Osteocyte (in vitro differentiated cells): ENCODE measurements at regions not wholly inside any gene's neighbourhood (a gene's known extent, or its start where the extent isn't known, plus 50 kb on each side); places are given as distances from the start of the nearest gene placed in this dataset.

Source experiments
- DNase-seq: peaks from one replicate; pipeline ENCODE4 v3.0.0; 2021; ENCODE audit warnings: mixed read lengths; ENCODE audit not compliant: unreplicated experiment; ENCODE audit errors: extremely low spot score
- H3K27ac Mint-ChIP-seq: one replicate; pipeline ENCODE4 v1.8.0; 2021; ENCODE audit warnings: mild to moderate bottlenecking, mixed read lengths; ENCODE audit not compliant: unreplicated experiment
- H3K27me3 Mint-ChIP-seq: one replicate; pipeline ENCODE4 v1.8.0; 2021; ENCODE audit warnings: mixed read lengths; ENCODE audit not compliant: unreplicated experiment
- H3K36me3 Mint-ChIP-seq: one replicate; pipeline ENCODE4 v1.8.0; 2021; ENCODE audit warnings: mixed read lengths; ENCODE audit not compliant: unreplicated experiment
- H3K4me1 Mint-ChIP-seq: one replicate; pipeline ENCODE4 v1.8.0; 2021; ENCODE audit warnings: mixed read lengths; ENCODE audit not compliant: unreplicated experiment
- H3K4me3 Mint-ChIP-seq: one replicate; pipeline ENCODE4 v1.8.0; 2021; ENCODE audit warnings: mild to moderate bottlenecking, moderate library complexity, mixed read lengths; ENCODE audit not compliant: unreplicated experiment
- H3K9me3 Mint-ChIP-seq: one replicate; pipeline ENCODE4 v1.8.0; 2021; ENCODE audit warnings: mixed read lengths; ENCODE audit not compliant: unreplicated experiment
- TF ChIP-seq, protein P1 (sequence below): fragments of 200-600 bp; sonication (generic); IDR thresholded peaks from 2 replicates; pipeline ENCODE4 v1.5.0; 2021; ENCODE audit warnings: antibody characterized with exemption, mild to moderate bottlenecking, moderate library complexity

DNA sequence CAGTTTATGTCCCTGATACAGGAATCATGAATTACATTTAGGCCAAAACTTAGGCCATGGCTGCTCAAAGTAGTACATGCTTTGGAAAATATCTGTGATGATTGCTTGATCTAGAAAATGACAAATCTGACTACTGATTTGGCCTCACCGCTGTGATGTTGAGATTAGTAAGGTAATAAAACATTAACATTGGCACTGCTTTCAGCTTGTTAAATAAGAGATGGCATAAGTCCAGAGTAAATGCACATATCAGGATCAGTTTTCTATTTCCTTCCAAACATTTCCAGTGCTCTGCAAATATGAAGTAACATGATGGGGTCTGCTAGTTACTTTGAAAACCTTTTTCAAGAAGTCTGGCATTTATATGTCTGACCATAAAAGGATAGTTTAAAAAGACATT lies 687.3 kb upstream of the ACTRT1 start:
- Mint-ChIP-seq H3K4me3 (no peak overlapping the region), H3K27me3 (no peaks in the 10 kb centered on the region), H3K9me3 (peaks cover 11% of the 10 kb centered on the region), H3K27ac (no peak overlapping the region), H3K4me1 (no peaks in the 10 kb centered on the region), H3K36me3 (no peaks in the 10 kb centered on the region)
- TF ChIP-seq, protein P1, sequence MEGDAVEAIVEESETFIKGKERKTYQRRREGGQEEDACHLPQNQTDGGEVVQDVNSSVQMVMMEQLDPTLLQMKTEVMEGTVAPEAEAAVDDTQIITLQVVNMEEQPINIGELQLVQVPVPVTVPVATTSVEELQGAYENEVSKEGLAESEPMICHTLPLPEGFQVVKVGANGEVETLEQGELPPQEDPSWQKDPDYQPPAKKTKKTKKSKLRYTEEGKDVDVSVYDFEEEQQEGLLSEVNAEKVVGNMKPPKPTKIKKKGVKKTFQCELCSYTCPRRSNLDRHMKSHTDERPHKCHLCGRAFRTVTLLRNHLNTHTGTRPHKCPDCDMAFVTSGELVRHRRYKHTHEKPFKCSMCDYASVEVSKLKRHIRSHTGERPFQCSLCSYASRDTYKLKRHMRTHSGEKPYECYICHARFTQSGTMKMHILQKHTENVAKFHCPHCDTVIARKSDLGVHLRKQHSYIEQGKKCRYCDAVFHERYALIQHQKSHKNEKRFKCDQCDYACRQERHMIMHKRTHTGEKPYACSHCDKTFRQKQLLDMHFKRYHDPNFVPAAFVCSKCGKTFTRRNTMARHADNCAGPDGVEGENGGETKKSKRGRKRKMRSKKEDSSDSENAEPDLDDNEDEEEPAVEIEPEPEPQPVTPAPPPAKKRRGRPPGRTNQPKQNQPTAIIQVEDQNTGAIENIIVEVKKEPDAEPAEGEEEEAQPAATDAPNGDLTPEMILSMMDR: no peak
- no peak for DNase-seq

DNA sequence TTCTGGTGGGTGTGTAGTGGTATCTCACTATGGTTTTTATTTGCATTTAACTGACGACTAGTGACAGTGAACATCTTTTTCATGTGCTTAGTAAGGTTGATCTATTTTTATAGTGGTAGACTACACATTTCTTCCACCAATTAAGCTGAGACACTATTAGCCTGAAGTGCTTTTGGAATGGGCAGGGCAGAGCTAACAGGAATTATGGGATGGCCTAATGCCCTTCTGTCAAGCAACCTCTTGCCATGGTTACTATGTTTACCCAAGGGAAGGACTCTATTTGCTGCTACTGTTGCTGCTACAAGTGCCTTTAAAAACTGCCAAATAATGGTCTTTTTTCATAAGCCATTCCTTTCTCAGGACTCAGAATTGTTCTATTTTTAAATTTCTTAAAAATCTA lies 676.7 kb upstream of the ACTRT1 start:
- H3K36me3 Mint-ChIP-seq: no peaks in the 10 kb centered on the region
- H3K4me3 Mint-ChIP-seq: no peak overlapping the region
- H3K4me1 Mint-ChIP-seq: no peaks in the 10 kb centered on the region
- TF ChIP-seq, protein P1: no peak
- no peak overlapping the region for H3K27ac Mint-ChIP-seq
- peaks cover 26% of the 10 kb centered on the region for H3K9me3 Mint-ChIP-seq
- no peaks in the 10 kb centered on the region for H3K27me3 Mint-ChIP-seq
- no peak for DNase-seq

DNA sequence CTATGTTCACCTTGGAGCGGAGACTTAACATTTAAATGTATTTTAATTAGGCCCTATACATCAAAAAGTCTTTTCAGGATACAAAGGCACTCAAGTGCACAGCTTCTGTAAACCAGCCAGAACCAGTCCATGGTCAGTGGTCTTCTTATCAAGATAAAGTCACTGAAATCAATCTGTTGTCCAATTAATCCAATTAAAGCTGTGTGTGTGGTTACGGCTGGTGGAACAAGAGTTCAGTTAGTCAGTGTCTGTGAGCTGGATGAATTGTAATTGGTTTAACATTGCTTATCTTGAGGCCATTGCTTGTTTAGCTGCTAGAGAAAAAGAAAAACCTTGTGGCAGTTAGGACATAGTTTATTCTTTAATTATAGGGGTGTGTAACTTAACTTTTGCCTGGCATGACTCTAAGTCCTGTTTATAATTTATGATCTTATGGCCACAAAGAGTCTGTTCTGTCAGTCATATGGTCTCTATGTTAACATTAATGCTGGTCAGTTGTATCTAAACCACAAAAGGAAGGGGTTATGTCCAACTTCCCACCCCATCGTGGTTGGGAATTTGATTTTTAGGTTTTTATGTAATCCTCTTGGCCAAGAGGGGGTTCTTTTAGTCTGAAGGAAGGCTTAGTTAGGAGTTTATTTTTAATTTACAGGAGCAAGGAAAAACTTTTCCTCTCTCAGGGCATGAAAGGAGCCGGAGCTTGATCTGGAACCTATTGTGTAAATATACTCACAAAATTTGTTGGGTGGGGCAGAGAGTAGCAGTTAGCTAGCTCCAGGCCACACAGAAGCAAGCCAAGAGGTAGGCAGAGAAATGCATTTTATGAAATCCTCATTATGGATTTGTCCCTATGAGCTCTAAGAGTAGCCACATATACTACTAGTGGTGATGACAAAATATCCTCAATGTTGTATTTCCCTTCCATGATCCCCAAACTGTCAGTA lies 665.7 kb upstream of the ACTRT1 start:
- Mint-ChIP-seq H3K27me3 (no peaks in the 10 kb centered on the region), H3K36me3 (no peaks in the 10 kb centered on the region), H3K4me1 (no peaks in the 10 kb centered on the region), H3K4me3 (no peak overlapping the region), H3K9me3 (peaks cover 4% of the 10 kb centered on the region), H3K27ac (no peak overlapping the region)
- DNase-seq: no peak
- TF ChIP-seq, protein P1: no peak

DNA sequence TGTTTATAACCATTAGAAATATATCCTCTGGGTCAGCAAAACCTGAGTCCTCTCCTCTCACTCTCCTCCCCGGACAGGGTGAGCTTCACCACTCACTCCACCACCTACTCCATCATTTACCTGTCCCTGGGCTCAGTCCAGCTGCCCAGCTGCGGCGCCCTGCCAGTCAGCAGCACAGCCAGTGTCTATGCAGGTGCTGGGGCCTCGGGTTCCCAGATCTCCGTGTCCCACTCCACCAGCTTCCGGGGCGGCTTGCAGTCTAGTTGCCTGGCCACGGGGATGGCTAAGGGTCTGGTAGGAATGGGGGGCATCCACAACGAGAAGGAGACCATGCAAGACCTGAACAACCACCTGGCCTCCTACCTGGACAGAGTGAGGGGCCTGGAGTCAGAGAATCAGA lies 662.2 kb upstream of the ACTRT1 start:
- TF ChIP-seq, protein P1: no peak
- H3K36me3 Mint-ChIP-seq: no peaks in the 10 kb centered on the region
- H3K4me3 Mint-ChIP-seq: no peak overlapping the region
- H3K27me3 Mint-ChIP-seq: no peaks in the 10 kb centered on the region
- H3K9me3 Mint-ChIP-seq: peaks cover 13% of the 10 kb centered on the region
- no peak overlapping the region for H3K27ac Mint-ChIP-seq
- no peak for DNase-seq
- no peaks in the 10 kb centered on the region for H3K4me1 Mint-ChIP-seq

DNA sequence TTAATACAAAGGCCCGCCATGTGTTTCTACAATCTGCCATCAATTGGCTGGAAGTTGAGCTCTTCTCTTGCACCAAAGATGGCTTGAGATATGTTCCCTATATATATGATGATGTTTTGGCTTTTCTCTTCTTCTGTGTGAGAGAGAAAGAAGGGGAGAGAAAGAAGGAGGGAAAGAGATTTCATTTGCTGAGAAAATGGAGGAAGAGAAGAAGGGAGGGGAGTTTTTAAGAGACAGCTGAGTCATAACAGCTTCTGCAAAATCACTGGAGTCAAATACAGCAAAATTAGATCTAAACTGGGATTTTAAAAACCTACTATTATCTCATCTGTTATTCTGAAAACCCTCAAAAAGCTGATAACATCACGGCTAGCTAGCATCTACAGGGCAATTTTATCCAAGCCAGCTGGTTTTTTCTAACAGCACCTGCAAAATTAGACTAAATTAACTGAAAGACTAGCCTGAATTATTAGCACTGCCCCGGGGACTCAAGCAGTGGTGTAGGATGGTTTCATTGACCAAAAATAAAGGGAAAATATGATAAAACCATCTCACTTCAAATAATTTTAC lies 647.6 kb upstream of the ACTRT1 start:
- Mint-ChIP-seq H3K36me3 (no peaks in the 10 kb centered on the region), H3K4me1 (no peaks in the 10 kb centered on the region), H3K27me3 (no peaks in the 10 kb centered on the region), H3K27ac (no peak overlapping the region), H3K4me3 (no peak overlapping the region), H3K9me3 (peaks cover 10% of the 10 kb centered on the region)
- no peak for DNase-seq
- TF ChIP-seq, protein P1: no peak
